NCI-H524 treated with DMSO at 0.1 percent for 48 hours (cell line): ENCODE measurements at regions not wholly inside any gene's neighbourhood (a gene's known extent, or its start where the extent isn't known, plus 50 kb on each side); places are given as distances from the start of the nearest gene placed in this dataset.

Experiments used
- DNase-seq: peaks from one replicate; lab custom pipeline; 2025; lab: John Stamatoyannopoulos, UW

DNA sequence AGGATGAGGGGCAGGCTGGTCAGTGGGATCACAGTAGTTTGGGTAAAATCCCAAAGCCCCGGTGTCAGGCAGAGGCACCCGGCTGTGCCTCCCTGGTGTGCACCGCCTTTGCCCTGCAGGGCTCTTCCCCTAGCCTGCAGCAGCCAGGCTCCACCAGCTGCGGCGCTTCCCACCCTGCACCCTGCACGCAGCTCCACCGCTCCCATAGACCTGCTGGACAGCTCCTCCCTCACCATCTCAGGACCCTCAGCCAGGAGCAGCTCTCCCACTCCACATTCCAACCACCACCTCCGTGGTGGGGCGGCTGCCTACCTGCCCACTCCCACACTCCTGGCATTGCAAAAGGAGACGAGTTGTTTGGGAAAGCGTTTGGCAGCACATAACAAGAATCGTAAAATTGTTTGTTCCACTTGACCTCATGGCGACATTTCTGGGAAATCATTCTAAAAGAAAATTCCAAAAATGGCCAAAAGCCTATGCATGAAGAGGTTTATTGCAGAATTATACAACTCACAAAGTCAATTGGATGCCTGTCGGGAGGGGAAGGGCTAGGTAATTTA, 287.4 kb upstream of the HDAC4 start:
- no peak for DNase-seq

- DNase-seq, result no peak
Measured at GRCh38 chr2:239687441-239687840, 286.6 kb upstream of the HDAC4 start.

DNA sequence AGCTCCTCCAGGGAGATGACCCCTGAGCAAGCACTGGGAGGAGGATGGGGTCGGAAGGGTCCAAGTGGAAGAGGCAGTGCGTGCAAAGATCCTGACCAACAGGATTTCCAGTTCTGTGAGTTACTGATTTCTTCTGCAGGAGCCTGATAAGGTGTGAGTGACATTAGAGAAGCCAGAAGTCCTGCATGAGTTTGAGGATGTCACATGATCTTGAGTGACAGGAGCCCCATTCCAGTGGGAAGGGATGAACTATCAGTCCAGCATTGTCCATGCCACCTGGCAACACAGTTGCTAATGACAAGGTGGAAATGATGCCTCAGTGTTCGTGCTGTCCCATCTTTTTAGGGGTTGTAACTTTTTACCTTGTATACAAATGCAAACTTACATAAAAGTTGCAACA, 285.1 kb upstream of the HDAC4 start:
- DNase-seq, result no peak

DNA sequence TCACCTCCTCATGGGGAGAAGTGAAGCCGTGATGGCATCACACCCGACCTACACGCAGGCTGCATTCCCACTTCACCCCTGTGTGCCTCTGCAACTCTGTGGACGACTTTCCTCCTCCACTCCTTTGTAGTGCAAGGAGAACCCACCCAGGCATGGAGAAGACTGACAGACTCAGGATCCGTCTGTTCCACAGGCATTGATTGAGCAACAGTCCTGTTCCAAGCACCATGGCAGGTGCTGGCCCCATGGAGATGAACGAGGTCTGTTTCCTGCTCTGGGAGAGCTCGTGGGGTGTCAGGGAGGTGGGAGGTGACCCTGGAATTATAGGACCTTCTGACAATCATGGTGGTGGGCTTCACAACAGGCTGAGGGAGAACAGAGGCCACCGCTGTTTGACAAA, 284.7 kb upstream of the HDAC4 start:
- DNase-seq, result no peak

DNA sequence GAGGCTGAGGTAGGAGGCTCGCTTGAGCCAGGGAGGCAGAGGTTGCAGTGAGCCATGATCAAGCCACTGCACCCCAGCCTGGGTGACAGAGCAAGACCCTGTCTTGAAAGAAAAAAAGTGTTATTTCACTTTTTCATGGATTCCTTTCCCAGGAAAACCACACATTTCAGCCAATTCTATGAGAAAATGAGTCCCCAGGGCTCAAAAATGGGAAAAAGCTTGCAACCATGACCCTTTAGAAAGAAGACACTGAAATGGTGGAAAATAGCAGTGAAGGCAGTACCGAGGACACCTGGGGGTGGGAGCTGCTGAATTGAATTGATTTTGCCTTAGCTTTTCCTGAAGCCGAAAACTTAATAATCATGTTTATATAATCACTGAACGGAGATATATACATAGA, 284.2 kb upstream of the HDAC4 start:
- no peak for DNase-seq

DNA sequence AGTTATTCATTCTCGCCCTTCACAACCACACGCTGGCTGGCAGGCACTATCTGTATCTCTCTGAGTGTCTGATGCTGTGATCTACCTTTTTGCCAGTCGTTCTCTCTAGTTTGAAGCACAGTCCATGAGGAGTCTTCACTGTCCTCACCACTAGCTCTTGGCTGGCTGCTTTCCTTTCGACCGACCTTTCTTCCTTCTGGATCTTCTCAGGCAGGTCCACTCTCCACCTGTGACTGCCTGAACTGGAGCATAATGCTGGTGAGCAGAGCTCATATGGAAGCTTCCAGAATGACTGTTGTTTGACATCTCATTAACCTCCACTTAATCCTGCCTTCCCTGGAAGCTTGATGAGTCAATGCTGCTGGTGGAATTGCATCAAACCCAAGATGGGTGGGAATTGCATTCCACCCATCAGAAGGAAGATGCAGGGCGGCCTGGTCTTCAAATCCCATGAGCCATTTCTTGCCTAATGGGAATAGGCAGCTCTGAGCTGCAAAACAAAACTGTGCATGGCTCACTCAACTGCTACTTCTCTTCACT, 283.5 kb upstream of the HDAC4 start:
- no peak for DNase-seq

DNA sequence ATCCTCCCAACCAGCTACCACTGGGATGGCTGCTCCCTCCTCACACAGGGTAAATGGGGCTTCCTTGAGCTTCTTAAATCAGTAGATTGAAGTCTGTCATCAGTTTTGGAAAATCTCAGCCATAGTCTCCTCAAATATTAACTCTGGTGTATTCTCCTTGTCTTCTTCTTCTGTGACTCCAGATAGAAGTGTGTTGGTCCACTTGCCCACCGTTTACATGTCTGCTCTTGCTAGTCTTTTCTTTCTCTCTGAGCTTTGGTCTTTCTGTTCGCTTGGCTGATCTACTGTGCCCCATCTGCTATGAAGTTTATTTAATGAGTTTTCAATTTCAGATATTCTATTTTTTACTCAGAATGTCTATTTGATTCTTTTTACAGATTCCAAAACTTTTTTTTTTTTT, 281.7 kb upstream of the HDAC4 start:
- DNase-seq, result no peak

- DNase-seq, result no peak
Measured at GRCh38 chr2:239679755-239680154, 278.9 kb upstream of the HDAC4 start.

DNA sequence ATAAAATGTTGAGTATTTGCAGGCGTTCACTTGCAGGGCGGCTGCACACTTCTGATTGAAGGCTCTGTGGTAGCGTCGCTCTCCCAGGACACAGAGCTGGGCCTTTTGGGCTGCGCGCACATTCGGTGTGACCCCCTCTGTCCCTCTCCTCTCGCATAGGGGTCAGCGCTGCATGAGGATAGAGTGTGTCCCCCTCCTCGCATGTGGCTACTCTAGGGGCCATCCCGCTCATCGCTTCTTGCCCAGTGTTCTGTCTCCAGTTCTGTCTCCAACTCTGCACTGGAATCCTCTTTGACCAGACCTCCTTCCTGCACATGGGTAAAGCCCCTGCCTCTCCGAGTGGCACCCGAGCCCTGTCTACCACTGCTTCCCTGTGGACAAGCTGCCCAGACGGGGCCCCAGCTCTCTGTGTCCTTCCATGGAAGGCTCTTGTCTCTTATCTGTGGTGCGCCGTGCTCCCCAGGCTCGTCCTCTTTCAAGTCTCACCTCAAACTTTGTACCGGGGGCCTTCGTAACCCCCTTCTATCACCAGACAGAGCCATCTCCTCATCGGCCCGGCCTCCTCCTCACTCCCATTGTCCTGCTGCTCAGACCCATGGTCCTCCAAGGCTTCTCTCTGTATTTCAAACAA, 278.0 kb upstream of the HDAC4 start:
- no peak for DNase-seq

- DNase-seq, result no peak
Measured at GRCh38 chr2:239678186-239678490, 277.3 kb upstream of the HDAC4 start.

DNA sequence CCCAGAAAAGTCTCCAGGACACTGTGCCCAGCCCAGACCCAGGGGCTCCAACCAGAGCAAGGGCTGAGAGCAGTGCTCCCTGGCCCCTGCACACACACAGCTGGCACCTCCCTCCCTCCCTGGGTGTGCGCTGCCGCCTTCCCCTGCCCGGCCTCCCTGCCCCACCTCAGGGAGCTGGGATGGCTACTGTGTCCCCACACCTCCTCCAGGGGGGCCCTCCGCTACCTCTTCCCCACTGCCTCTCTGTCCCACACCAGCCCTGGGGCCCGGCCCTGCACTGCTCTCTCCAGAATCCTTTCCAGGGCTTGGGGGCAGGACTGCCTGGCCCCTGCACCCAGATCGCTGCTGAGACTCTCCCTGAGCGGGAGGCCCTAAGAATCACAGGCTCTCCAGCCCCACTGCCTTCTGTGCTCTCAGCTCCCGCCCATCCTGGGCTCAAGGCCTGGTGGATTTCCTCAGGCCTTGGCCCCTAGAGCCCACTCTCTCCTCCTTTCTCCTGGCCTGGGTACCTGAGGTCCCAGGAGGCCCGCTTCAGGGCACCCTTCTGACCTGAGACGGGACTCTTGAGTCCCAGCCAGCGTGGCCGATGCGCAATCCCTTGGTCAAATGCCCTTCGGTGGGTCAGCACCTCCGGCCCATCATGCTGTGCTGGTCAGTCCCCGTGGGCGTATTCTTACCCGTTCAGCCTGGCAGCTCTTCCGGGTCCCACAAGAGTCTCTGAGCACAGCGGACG, 276.8 kb upstream of the HDAC4 start:
- no peak for DNase-seq

- DNase-seq, result no peak
Measured at GRCh38 chr2:239676716-239677452, 276.1 kb upstream of the HDAC4 start.

DNA sequence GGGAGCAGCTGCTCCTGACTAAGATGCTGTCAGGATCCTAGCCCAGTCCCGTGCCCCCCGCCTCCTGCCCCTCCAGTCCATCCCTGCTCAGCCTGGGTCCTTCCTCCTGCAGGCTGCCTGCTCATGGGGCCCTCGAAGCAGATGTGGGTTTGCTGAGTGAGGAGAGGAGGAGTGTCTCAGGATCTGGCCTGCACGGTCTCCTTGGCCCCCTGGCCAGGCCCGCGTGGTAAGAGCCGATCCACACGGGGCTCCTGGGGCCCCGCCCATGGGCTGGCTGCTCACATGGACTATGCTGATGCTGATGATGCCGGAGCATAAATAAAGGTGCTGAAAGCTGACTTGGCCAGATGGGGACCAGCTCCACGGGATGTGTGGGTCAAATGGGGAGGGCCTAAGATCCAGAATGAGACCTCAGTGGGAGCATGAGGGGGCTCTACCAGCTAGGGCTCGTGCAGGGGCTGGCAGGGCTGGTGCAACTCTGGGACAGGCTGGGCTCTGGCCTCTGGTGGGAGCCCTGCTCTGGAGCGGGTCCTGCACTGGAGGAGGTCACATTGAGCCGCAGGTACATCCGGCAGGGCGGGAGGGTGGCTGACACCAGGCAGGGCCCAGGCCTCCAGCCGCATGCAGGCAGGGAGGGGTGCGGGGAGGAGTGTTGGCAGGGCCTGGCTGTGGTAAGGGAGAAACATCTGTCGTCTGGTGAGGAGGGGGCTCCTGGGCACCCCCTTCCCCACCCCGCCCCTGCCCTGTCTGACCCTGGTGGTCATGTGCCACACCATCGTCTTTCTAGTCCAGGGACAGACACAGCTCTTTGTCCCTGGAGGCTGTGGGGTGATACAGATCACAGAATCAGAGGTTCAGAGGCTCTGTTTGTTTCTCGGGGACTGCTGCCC, 275.3 kb upstream of the HDAC4 start:
- DNase-seq, result no peak

DNA sequence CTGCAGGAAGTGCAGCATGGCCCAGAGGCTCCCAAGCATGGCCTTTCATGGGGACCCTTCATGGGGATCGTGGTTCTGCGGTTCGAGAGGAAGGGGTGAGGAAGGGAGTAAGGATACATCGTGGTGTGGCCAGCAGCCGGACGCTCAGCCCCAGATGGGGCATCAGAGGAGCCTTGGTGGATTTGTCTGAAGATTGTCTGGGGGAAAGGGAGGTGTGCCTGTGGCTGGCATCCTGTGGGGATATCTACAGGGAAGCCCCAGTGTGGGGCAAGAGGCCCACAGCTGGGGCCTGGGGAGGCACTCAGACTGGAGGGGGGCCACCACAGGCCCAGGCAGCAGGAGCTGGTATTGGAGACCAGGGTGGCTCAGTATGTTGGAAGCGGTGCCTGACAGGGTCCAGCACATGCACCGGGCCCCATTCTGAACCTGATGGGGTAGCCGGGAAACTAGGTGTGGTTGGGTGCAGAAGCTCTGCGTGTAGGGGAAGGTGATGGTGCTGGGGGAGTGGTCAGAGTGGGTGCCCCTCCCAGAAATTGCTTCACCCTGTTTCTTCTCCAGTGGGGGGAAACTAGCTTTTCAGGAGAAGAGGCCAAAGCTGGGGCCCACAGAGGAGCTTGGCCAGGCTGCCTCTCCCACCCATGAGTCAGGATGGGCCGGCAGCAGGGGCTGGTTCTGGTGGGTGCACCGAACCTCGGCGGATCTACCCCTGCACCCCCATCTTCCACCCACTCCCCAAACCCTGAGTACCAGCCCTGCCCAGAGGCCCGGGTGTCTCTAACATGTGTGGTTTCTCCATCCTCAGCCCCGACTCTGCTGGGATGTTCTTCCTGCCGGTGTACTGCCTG, 274.4 kb upstream of the HDAC4 start:
- no peak for DNase-seq

DNA sequence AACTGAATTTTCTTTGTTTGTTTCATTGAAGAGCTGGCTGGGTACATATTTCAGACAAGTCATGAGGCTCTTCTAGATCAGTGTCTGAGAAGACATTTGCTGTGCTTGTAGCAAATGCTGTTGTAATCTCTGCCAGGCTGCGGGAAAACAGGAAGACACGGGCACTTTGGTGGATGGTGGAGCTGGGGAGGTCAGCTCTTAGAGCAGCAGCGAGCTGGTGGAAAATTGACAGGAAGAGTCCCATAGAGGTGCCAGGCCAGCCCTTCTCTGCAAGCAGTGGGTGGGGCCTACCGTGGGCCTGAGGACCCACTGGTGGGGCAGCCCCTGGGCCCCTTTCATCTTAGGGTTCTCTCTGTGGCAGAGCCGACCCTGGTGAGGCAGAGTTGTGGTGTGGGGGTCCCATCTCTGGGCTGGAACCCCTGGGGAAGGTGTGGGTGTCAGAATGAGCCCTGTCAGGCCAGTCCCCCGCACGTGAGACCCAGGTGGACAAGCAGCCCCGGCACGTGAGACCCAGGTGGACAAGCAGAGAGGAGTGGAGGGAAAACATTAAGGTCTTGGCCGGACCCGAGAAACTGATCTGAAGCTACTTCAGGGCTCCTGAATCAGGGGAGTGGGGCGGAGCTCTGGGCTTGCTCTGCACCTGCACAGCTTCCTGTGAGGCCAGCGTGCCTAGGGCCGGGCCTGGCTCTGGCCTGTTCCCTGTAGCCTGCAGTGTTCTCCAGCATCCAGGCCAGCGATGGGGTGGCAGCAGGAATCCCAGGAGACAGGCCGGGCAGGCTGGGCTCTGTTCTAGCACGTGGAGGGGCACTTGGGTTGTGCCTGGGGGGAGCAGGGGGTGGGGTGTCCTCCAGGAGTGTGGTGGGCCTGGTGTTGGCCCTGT, 273.5 kb upstream of the HDAC4 start:
- DNase-seq, result no peak

- no peak for DNase-seq
Measured at GRCh38 chr2:239673641-239674040, 272.8 kb upstream of the HDAC4 start.

- no peak for DNase-seq
Measured at GRCh38 chr2:239671916-239672849, 271.4 kb upstream of the HDAC4 start.

DNA sequence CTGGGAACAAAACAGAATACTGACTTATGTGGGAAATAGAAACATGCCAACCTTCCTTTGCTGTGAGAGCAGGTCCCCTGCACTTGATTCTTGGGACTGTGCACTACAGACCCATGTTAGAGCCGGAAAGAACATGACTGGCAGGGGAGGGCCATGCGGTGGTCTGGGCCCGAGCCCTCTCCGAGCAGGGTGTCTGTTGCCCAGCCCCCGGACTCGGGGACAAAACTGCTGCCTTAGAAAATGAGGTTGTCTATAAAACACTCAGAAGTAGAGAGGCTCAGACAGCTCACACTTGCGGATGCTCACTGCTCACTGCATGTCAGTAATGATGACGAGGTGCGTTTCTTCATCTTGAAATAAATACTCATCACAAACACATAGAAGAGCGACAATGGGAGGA, 270.7 kb upstream of the HDAC4 start:
- no peak for DNase-seq
